Lower leg skin (tissue), 4 donors: ENCODE measurements at regions not wholly inside any gene's neighbourhood (a gene's known extent, or its start where the extent isn't known, plus 50 kb on each side); places are given as distances from the start of the nearest gene placed in this dataset.
A peak's percentile ranks its signal among the peaks of the same experiment; 100 is the strongest.

ENCODE experiments used
- DNase-seq, 2 donors: peaks; one replicate each; pipeline ENCODE4 v3.0.0-alpha.2; 2019; ENCODE audit warnings: low spot score in 2 of 2
- H3K4me3 ChIP-seq: fragments of 200-600 bp; sonication (generic); 2 replicates; pipeline ENCODE4 v1.5.1; 2017; ENCODE audit warnings: mild to moderate bottlenecking, low read depth; ENCODE audit not compliant: poor library complexity, severe bottlenecking
- POLR2A ChIP-seq, 2 donors: fragments of 450-650 bp; IDR thresholded peaks; one replicate each; pipeline ENCODE4 v1.6.1; 2016 to 2017; ENCODE audit warnings: antibody characterized with exemption in 2 of 2, mild to moderate bottlenecking in 1 of 2, moderate library complexity in 1 of 2
- WGBS, 2 donors: methylation state at CpG; one replicate each; pipeline ENCODE4 v1.1.5; 2018; 5-methylcytosine and 5-hydroxymethylcytosine counted together
- intact Hi-C: fragments of 100-400 bp; cut with DNase I; formaldehyde crosslinking; loops from one replicate; pipeline ENCODE4 v1.15.0; 2023; ENCODE audit warnings: low total_unique reads
- TF ChIP-seq, protein P1 (sequence below), 3 donors: fragments of 450-650 bp; IDR thresholded peaks; one replicate each; pipeline ENCODE4 v1.5.1; 2016; ENCODE audit warnings: antibody characterized with exemption in 3 of 3, mild to moderate bottlenecking in 3 of 3, moderate library complexity in 2 of 3

DNA sequence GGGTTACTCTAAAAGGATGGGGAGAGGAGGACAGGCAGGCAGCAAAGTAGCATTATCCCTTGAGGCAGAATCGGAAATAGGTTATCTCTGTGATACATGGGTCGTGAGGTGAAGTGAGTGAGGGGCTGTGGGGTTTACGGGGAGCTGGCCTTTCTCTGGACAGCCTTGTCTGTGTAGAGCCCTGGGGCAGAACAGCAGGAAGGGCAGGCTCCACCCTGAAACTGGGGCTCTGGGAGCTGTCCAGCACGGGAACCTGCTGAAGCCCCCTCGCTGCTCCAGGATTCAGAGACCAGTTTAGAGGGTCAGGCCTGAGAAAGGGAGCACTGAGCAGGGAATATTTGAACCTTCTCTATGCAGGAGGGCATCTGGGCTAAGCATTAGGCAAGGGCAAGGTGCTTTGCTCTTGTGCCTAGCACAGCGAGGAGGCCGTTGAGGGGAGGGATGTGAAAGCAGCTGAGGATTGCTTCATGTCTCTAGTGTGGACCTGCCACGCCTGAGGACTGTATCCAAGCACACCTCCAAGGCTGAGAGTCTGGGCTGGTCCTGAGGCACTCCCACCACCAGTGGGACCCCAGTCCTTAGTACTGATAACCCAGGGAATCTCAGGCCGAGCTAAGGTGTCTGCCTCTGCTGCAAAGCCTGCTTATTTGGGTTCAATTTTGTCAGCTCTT lies 55.8 kb downstream of the NAV1 start:
- no peak for DNase-seq
- 31 to 62% methylated on average over 5 to 9 of the region's 9 CpGs for WGBS, 2 donors
- intact Hi-C loops, result loop anchor here (10.0 kb wide), 1 partner anchor 60 kb away; no protein-coding TSS in a partner anchor
- H3K4me3 ChIP-seq, result no peak overlapping the region
- TF ChIP-seq POLR2A (IDR thresholded peaks at IDR 0.05), result no peak
- TF ChIP-seq, protein P1, sequence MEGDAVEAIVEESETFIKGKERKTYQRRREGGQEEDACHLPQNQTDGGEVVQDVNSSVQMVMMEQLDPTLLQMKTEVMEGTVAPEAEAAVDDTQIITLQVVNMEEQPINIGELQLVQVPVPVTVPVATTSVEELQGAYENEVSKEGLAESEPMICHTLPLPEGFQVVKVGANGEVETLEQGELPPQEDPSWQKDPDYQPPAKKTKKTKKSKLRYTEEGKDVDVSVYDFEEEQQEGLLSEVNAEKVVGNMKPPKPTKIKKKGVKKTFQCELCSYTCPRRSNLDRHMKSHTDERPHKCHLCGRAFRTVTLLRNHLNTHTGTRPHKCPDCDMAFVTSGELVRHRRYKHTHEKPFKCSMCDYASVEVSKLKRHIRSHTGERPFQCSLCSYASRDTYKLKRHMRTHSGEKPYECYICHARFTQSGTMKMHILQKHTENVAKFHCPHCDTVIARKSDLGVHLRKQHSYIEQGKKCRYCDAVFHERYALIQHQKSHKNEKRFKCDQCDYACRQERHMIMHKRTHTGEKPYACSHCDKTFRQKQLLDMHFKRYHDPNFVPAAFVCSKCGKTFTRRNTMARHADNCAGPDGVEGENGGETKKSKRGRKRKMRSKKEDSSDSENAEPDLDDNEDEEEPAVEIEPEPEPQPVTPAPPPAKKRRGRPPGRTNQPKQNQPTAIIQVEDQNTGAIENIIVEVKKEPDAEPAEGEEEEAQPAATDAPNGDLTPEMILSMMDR (IDR thresholded peaks at IDR 0.05), result no peak

DNA sequence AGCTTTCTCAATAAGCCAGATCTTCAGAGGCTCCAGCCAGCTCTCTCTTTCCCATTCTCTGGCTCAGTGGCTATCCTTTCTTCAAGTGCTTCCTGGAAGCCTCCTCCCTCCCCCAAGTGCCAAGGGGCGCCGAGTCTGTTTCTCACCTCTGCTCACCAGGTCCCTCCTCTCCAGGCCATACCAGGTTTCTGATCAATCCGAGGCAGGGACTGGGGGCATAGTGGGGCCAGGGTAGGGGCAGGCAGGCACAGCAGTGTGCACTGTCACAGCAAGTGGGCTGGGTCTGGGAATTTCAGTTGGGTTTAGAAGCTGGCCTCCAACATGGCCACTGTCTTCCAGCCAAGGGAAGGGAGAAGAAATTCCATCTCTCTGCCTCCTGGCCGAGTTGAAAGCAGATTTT lies 56.5 kb downstream of the NAV1 start:
- intact Hi-C loops, result loop anchor here (10.0 kb wide), 1 partner anchor 59 kb away; no protein-coding TSS in a partner anchor
- TF ChIP-seq, protein P1 (IDR thresholded peaks at IDR 0.05), result no peak
- TF ChIP-seq POLR2A (IDR thresholded peaks at IDR 0.05), result no peak
- H3K4me3 ChIP-seq, result no peak overlapping the region
- WGBS, 2 donors, result 85 to 91% methylated on average over 4 of the region's 4 CpGs
- DNase-seq, result no peak

DNA sequence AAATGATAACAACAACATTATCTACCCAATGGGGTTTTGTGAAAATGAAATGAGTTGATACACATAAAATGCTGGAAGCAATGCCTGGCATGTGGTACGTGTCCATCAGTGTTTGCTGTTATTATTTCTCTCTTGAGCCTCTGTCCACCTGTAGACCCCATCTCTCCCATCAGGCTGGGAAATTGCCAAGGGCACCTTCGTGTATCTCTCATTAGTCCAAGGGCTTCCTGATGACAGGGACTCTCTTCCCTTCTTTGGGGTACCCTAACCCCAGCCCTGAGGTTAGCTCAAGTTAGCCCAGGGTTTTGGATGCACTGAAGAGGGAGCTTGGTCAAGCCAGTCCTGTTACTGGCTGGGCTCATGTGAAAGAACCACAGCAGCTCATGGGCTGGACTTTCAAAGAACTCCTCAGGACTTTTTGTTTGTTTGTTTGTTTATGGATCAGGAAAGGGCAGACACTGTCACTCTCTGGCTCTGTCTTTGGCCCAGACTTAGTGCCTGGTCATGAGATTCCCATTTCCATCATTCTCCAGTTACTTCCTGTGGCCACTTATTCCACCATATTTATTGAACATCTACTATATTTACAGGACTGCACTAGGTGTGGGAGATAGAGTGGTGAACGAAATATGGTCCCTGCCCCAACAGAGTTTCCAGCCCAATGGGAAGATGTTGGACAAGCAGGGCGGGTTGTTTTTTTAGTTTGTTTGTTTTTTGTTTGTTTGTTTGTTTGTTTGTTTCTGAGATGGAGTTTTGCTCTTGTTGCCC lies 57.4 kb downstream of the NAV1 start:
- WGBS, 2 donors, result 88 to 95% methylated on average over 4 of the region's 4 CpGs
- no peak overlapping the region for H3K4me3 ChIP-seq
- intact Hi-C loops, result loop anchor here (10.0 kb wide), 1 partner anchor 59 kb away; no protein-coding TSS in a partner anchor
- no peak for DNase-seq
- no peak for TF ChIP-seq POLR2A (IDR thresholded peaks at IDR 0.05)
- TF ChIP-seq, protein P1 (IDR thresholded peaks at IDR 0.05), result no peak

DNA sequence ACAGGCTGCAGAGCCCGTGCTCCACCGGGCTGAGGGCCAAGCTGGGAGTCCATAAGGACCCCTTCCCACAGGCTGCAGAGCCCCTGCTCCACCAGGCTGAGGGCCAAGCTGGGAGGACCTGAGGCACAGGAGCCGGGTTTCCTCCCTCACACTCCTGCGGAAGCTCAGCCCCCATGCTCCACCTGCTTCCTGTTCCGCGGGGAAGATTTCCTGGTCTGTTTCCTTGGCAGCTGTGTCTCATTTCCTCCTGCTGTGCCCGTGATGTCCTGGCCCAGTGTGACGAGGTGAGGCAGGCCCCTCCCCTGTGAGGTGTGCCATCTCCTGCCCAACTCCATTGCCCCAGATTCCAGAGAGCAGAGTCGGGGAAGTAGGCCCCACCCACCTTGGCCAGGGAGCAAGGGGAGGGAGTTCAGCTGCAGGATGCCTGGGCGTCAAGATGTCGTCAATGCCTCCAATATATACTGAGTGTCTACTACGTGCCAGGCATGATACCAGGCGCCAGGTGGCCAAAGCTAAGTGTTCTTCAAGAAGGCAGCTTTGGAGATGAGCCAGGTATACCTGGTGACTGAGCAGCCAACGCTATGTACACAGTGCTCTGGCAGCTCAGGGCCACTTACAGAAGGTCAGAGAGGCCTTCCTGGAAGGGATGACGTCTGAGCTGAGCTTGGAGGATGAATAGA lies 58.8 kb downstream of the NAV1 start:
- DNase-seq, result peak; percentile 35 to 89
- 52 to 59% methylated on average over 13 to 15 of the region's 15 CpGs for WGBS, 2 donors
- intact Hi-C loops, result loop anchor here (10.0 kb wide), 1 partner anchor 57 kb away; no protein-coding TSS in a partner anchor
- TF ChIP-seq, protein P1 (IDR thresholded peaks at IDR 0.05), result no peak
- TF ChIP-seq POLR2A (IDR thresholded peaks at IDR 0.05), result no peak
- H3K4me3 ChIP-seq, result no peak overlapping the region

DNA sequence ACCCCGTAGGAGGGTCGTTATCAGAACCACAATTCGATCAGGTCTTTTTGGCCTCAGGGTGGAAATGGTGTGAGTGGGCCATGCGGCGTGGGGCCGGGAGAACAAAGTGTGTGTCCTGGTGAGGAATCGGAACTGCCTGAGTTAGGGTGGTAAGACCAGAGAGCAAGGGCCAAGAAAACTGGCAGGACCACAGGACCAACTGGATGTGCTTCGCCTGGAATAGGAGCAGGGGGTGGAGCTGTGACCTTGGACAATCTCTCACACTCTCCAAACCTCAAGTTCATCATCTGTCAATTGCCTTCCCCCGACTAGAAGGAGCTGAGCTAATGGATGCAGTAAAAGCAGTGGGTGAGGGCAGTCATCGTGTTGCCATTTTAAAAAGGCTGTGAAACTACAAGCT lies 59.5 kb downstream of the NAV1 start:
- intact Hi-C loops, result loop anchor here (10.0 kb wide), 1 partner anchor 56 kb away; no protein-coding TSS in a partner anchor

More for the DNA sequence above, 59.5 kb downstream of the NAV1 start:
- no peak overlapping the region for H3K4me3 ChIP-seq
- 91 to 92% methylated on average over 10 of the region's 10 CpGs for WGBS, 2 donors
- no peak for DNase-seq
- TF ChIP-seq, protein P1 (IDR thresholded peaks at IDR 0.05), result no peak
- no peak for TF ChIP-seq POLR2A (IDR thresholded peaks at IDR 0.05)
